HG03565 (cell line): ENCODE measurements at regions not wholly inside any gene's neighbourhood (a gene's known extent, or its start where the extent isn't known, plus 50 kb on each side); places are given as distances from the start of the nearest gene placed in this dataset.

Source experiments
- ATAC-seq: cut with Tn5 transposase; IDR thresholded peaks from one replicate; pipeline ENCODE4 v1.9.1; 2021; ENCODE audit warnings: mild to moderate bottlenecking, moderate library complexity; ENCODE audit not compliant: unreplicated experiment

- no peak for ATAC-seq
Measured at GRCh38 chr12:124399622-124400021, 104.7 kb downstream of the RFLNA start.

DNA sequence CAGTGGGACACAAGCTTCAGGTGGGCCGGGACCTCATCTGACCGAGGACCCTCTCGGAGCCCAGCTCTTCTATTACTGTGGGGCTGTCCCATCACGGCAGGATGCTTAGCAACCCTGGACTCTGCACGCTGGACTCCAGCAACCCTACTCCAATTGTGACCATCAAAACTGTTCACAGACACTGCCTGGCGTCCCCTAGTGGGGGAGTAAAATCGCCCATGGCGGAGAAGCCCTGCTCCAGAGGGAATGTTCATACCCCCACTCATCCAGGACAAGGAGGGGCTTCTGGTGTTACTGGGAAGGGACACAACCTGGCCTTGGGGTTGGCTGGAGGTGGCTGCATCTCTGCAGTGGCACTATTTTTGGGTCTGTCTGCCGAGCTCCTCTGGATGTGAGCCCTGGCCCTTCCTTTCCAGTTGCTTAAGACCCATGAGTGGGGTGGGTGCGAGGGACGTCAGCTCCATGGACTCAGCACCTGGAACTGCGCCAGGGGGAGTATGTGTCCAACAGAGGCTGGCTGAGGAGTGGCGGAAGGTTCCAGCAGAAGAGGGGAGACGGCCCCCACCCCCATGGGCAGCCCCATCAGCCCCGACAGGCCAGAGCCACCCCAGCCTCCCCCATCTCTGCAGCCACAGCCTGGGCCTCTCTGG, 103.8 kb downstream of the RFLNA start:
- no peak for ATAC-seq

DNA sequence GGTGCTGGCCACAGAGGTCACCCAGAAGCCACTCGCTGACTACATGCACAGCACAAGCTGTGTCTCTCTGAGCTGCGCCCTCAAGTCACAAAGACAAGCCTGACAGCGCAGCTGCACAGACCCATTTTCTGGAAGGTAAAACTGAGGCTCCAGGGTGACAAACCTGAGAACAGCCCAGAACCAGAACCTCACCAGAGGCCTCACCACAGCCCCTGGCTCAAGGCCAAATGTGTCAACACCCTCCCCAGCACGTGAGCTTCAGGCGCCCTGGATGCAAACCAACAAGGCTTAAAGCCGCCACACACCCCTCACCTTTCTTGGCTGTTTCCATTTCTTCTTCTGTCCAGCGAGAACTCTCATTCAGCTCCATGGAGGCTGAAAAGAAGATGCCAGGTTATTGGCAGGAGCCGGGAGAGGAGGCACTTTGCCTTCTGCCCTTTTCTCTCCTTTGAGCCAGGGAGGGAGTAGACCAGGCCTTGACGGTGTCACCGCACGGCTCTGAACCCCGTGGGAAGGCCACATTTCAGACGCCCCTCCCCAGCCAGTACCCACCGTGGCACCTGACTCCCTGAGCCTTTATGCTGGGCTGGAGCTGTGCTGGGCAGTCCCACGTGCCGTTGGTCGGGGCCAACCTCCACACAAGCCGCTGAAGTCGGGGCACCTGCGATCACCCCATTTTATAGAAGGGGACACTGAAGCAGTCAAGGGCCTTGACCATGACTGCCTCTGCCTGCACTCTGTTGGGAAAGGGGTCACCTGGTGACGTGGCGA, 103.1 kb downstream of the RFLNA start:
- ATAC-seq: no peak

DNA sequence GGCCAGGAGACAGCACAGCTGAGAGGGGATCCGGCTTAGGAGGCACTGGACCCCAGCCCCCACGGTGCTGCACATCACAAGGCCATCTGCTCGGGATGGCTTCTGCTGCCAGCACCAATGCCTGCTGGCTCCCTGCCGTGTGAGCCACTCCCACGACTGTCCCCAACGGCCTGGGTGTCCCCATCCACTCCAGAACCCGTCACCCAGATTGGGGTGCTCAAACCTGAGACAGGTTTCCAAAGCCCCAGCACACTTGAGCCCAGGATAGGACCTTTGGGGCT, 102.4 kb downstream of the RFLNA start:
- ATAC-seq: no peak

GRCh38 chr12:124396544-124397398, 101.9 kb downstream of the RFLNA start:
- ATAC-seq: no peak

GRCh38 chr12:124395986-124396385, 101.1 kb downstream of the RFLNA start:
- ATAC-seq: no peak

GRCh38 chr12:124395284-124395752, 100.4 kb downstream of the RFLNA start:
- no peak for ATAC-seq

GRCh38 chr12:124394462-124395128, 99.7 kb downstream of the RFLNA start:
- no peak for ATAC-seq

- ATAC-seq: no peak
Measured at GRCh38 chr12:124393831-124394230, 98.9 kb downstream of the RFLNA start.

- no peak for ATAC-seq
Measured at GRCh38 chr12:124393414-124393790, 98.5 kb downstream of the RFLNA start.

DNA sequence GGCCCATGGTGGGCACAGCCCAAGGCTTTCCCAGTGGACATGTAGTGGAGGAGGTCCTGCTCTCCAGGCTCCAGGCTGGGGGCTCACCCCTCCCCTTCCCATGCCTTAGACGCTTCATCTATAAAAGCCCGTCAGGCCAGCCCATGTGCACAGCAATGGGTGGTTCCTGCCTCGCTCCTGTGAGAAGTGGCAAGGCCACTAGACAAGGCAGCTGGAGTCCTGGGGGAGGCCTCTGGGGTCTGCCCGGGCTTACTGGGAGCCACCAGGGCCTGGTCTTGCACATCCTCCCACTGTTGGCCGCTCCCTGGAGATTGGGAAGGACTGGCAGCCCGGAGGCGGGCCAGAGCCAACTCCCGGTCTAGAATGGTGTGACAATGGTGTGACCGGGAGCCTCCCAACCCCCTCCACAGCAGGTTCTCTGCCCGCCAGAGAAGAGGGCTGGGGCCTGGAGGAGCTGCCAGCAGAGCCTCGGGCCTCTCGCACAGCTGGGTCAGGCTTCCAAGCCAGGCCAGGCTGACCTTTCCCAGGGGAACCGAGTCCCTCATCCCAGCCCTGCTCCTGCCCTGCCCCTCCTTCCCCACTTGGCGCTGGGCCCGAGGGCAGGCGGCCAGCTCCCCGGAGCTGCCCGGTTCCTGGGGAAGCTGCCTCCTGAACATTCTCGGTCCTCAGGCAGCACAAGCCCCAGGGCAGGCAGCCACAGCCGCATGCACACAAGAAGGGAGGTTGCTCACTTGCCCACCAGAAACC, 97.9 kb downstream of the RFLNA start:
- no peak for ATAC-seq

- ATAC-seq: no peak
Measured at GRCh38 chr12:124392271-124392666, 97.4 kb downstream of the RFLNA start.

GRCh38 chr12:124391340-124392261, 96.7 kb downstream of the RFLNA start:
- ATAC-seq: no peak

GRCh38 chr12:124390442-124391097, 95.7 kb downstream of the RFLNA start:
- ATAC-seq: no peak

- ATAC-seq: no peak
Measured at GRCh38 chr12:124389725-124390441, 95.0 kb downstream of the RFLNA start.

- ATAC-seq: no peak
Measured at GRCh38 chr12:124389138-124389724, 94.3 kb downstream of the RFLNA start.

DNA sequence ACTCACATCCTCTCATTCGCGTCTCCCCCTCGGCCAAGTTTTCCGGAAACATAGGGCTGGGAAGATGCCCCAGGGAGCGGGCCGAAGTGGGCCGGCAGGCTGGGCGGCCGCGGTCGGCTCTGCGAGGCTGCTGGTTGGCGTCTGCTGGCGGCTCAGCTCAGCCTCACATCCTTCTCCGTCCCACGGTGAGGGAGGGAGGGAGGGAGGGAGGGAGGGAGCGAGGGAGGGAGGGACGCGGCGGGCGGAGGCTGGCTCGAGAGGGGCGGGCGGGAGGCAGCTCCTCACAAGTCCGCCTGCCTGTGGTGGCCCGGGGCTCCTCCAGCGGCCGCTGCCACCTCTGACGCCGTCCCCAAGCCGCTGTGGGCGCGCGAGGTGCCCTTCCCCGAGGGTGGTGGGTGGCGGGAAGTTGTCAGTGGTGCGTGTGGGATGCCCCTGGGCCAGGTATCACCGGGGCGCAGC, 93.8 kb downstream of the RFLNA start:
- no peak for ATAC-seq
